ENCODE measurements at regions not wholly inside any gene's neighbourhood (a gene's known extent, or its start where the extent isn't known, plus 50 kb on each side); places are given as distances from the start of the nearest gene placed in this dataset.
"Not testable (repeated sequence)": the region's sequence is repeated elsewhere in the genome, so short reads cannot be mapped to it uniquely, and the experiment has no call there.

DNA sequence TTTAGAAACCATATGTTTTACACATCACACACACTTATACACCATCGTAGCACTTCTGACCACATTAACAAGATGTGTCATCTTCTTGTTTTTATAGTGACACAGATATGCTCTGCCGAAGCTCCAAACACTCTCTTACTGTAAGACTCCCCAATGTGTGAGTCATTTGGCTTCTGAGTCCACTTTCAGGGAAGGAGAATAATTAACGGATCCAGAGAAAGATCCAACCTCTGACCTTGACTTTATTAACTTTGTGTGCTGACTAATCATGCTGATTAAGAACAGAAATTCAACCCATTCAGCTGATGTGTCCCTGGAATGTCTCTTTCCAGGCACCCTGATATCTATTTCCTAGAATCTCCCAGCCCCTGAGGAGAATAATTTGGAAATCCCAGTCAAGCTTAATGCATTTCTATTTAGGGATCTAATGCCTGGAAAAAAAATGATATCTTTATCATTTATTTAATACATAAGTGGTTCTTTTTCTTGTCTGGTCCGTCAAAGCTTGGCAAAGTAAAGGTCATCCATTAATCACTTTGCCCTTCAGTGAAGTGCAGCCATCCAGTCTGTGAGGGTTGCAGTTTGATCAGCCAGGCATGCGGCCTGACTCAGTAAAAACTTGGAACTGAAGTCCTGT lies 615.8 kb upstream of the SYT4 start:
- FAIRE-seq = no peak

DNA sequence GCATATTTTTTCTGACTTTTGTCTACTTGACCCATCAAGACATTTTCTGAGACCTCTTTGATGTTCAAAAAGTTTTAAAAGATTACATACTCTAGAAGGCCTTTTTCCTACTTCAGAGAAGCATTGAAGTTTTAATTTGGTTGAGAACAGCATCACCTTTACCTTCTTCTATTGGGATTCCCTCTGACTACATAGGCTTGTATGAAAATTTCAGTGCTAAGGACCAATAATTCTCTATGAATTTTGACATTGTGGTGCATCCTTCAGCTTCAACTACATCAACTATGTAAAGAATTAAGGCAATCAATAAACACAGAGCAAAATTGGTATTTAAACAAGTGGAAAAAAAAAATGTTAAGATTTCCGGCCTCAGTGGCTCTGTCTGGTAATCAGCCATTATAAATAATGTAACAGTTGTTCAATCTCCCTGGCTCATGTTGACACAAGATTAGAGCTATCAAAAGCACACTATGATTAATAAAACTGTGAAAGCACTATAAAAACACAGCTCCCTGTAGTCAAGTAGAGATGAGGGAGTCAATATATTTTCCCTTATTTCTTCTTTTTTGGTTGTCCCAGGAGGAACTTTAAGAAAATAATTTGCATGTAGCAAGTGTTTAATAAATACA lies 627.0 kb upstream of the SYT4 start:
- FAIRE-seq = no peak

DNA sequence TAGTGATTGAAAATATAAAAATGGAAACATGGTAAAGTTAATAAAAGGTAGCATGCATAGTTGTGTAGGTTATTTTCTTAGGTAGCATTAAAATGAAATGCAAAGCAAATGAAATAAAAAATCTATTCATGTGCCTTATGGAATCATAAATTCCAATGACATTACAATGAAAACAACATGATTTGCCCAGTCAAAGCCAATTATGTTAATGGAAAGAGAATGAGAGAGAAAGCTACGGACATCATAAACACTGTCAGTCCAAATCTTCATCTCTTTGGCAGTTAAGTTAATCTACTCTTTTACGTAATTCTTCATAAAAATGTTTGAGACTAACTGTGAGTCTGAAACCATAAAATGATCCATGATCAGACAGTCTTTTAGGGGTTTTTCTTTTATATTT lies 636.7 kb upstream of the SYT4 start:
- no peak for FAIRE-seq

DNA sequence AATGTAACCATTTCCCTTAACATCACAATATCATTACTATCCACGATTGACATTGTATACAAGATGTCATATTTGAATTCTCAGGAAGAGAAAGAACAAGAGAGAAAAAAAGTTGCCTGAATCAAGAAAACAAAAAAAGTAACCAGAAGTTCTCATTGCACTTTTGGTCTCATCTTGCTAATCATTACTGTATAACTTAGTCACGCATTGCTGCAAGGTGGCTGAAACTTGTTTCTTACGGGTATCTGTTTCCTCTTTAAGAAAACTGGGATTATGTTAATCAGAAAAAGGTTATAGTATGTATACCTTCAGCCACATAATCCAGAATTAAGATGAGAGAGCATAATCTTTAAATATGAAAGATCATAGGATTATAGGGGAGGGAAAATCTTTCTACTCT lies 639.7 kb upstream of the SYT4 start:
- FAIRE-seq = no peak

DNA sequence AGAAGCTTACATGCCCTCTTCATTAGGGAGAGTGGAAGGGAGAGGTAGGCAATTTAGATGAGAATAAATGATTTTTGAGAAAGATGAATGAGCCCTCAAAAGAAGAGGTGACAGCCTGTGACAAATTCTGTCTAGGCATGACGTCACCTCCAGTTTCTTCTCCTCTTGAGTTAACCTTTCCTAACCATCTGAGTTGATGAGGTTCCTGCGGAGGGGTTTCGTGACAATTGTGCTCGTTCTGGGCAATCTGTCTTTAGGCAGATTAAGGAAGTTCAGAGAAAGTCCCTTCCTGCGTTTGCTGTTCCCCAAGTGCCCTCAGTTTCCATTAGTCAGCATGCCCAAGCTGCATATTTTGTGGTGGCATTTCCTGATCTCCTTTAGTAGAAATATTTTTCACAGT lies 640.2 kb upstream of the SYT4 start:
- no peak for FAIRE-seq

DNA sequence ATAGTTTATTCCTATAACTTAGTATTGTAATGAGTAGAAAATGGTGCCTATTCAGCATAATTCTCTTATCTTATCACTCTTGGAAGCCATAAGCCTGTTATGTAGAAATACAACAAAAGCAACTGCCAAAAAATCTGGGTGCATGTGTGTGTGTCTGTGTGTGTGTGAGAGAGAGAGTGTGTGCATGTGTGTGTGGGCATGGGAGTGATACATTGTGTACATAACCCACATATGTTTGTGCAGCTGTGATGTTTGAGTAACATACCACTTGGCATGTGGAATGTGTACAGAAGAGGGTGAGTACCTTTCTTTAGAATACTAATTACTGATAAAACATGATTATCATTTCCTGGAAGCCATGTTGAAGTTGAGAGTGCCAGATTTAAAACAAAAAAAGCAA lies 642.3 kb upstream of the SYT4 start:
- FAIRE-seq = no peak

DNA sequence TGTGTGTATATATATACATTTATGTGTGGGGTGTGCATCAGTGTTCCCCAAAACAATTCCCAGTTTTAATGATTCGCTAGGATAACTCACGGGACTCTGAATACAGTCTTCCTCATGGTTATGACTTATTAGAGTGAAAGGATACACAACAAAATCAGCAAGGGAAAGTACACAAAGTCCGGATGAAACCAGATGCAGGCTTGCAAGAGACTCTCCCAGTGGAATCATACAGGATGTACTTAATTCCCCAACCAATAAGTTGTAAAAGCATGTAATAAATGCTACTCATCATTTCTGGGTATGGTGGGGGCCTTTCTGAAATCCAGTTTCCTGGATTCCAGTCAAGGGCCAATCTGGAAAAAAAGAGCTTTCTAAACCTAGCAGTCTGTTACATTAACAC lies 654.1 kb upstream of the SYT4 start:
- no peak for FAIRE-seq

DNA sequence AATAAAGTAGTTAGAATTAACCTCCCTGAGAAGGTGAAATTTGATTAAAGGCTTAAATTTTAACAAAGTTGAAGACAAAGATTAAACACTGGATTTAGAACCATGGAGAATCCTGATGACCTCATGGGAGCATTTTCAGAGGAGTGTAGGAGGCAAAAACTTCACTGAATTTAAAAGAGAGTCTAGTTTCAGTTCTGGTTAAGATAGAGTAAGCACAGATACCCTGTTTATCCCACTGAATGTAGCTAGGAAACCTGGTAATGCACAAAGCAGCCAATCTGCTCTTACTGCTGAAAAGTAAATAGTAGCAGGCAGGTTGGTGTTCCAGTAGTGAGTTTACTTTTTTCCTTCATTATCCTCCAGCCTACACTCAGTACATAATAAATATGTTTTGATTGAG lies 654.9 kb upstream of the SYT4 start:
- no peak for FAIRE-seq

DNA sequence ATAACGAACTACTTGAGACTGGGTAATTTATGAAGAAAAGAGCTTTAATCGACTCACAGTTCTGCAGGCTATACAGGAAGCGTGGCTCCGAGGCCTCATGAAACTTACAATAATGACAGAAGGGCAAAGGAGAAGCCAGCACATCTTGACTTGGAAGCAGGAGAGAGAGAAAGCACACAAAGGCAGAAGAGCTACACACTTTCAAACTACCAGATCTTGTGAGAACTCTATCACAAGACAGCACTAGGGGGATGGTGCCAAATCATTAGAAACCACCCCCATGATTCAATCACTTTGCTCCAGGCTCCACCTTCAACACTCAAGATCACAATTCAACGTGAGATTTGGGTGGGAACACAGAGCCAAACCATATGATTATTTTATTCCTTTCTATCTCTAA lies 655.9 kb upstream of the SYT4 start:
- FAIRE-seq = no peak

DNA sequence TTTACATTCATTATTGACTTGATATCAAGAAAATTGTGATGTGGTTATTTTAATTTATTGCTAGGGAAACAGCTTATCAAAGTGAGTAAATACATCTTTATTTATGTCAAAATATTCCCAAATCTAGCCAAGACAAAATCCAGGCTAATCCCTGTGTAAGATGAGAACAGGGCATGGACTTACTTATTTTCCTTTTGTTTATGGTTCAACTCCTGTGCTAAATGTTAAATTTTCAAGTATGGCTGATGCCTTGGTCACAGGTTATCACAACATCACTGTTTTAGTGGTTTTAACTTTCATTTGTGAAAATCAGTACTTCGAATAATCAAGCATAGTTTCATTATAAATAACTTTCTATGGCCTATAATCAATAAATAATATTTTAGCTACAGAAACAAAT lies 657.0 kb upstream of the SYT4 start:
- no peak for FAIRE-seq

DNA sequence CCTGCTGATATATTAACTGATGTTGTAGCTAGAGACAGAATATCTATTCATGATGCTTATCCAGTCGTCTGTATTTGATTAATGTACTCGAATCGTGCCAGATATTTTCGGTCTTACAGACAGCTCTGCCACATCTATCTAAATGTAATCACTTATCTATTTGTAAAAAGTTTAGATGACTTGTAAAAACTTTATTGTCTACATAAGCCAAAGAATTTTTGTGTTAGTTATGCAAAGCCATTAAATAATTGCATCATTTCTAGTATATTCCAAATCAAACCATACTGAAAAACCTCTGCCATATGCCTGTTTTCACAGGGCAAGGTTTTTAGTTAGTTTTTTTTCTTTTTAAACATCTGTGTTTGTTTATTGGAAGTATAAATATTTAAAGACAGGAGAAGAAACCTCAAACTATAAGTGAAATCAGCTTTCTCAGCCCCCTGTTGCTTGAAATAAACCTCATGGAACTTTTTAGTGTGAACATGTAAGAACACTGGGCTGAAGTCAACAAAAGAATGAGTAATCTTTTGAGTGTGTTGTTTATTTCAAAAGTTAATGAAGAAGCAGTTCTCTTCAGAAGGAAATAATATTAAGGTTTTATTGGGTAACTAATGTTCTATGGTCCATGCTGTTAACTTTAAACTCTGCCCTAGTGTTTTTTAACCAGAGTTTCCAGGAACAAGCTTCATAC lies 657.6 kb upstream of the SYT4 start:
- FAIRE-seq = no peak

DNA sequence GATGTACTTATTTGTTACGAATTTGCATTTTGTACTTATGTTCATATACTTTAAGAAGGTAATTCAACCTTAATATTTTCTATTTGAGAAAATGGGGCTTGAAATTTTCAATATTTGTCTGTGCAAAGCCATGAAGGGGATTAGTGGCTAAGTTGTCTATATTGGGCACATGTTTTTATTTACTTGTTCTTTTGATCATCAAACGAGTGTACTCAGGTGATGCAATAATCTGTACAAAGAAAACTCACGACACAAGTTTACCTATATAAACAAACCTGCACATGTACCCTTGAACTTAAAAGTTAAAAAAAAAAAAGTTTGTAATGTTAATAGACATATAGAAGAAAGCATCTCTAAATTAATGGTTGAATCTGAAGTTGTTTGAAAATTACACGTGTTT lies 658.9 kb upstream of the SYT4 start:
- no peak for FAIRE-seq

DNA sequence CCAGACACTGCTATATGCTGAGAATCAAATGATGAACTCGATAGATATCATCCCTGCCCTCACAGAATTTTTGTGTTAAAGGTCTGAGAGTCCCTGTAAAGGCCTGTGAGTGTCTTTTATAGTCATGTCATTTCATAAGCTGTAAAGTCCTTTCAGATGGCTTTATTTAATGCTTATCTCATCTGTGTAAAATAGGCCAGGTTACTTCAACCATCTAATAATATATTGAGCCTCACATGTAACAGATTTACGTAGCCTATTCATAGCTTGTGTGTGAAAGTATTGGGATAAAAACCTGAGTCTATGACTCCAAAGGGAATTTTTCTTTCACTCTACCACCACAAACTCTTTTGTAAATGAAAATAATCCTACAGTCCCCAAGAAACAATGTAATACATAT lies 672.0 kb upstream of the SYT4 start:
- FAIRE-seq = no peak

DNA sequence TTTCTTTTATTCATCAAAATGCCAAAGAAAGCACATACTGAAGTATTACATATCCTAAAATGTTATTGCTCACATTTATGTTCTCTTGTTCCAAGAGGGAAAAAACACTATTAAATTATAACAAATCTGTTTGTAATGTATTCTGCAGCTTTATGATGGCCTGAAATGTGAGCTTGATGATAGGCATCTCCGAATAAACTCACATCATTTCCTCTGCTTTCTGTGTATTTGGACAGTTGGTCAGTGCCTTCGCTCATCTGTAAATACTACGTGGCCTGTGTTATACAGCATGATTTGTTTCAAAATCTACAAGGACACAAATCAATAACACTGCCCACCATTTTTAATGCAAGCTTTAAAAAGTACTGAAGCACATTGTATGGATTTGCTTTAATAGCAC lies 672.8 kb upstream of the SYT4 start:
- FAIRE-seq = no peak

DNA sequence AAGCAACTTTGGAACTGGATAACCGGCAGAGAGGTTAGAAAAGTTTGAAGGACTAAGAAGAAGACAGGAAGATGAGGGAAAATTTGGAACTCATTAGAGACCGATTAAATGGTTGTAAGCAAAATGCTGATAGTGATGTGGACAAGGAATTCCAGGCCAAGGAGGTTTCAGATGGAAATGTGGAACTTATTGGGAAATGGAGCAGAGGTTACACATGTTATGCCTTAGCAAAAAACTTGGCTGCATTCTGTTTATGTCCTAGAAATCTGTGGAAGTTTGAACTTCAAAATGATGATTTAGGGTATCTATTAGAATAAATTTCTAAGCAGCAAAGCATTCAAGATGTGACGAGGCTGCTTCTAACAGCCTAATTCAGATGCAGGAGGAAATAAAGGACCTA lies 675.1 kb upstream of the SYT4 start:
- FAIRE-seq = no peak

DNA sequence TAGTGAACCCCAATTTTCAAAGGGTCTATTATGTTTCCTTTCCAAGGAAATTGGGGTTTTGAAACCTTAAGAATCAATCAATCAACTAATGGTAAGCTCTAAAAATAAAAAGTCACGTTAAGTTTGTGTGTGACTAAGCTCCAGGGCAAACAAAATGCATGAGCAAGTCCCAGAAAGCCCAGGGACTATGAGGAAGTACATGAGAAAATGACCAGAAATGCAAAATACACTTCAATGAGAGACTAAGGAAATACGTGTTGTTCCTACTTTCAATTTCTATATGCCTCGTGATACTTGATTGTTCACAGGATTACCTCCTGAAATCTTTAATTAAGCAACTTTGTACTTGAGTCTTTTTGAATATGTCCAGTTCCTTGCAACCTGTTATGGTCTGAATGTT lies 684.4 kb upstream of the SYT4 start:
- FAIRE-seq = no peak

DNA sequence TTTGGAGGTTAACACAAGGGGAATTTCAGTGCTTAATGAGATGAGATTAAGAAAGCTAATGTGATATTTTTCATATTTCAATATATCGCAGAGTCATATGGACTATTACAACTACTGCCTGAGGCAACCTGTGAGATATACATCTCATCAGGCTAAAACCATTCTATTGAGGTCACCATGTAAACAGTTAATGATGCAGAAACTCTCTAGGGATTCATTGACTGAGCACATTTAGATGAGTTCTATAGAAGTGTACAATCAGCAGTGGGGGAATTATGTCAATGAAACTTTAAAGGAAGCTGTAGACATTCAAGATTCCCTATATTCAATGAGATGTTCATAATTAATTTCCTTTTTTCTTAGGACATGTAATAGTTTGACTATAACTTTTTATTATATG lies 687.4 kb upstream of the SYT4 start:
- FAIRE-seq = no peak

DNA sequence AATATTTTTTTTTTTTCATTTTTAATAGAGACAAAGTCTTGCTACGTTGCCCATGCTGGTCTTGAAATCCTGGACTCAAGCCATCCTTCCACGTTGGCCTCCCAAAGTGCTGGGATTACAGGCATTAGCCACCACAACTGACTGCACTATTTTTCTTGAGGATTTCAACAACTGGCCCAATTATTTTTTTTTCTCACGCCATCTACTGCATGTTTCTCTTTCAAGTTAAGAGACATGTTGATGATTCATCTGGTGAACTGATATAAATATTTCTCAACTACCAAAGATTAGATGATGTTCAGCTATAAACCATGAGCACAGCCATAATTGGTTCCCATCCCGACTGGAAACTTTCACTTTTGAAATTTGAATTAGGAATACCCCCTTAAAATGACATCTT lies 688.4 kb upstream of the SYT4 start:
- FAIRE-seq = no peak

DNA sequence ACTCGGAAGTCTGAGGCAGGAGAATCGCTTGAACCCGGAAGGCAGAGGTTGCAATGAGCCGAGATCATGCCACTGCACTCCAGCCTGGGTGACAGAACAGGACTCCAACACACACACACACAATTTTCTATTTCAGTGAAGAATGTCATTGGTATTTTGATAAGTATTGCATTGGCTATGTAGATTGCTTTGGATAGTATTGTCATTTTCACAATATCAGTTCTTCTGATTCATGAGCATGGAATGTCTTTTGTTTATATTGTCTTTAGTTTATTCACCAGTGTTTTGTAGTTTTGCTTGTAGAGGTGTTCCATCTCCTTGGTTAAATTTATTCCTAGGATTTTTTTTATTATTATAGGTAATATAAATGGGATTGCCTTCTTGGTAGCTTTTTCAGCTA lies 693.4 kb upstream of the SYT4 start:
- no peak for FAIRE-seq

DNA sequence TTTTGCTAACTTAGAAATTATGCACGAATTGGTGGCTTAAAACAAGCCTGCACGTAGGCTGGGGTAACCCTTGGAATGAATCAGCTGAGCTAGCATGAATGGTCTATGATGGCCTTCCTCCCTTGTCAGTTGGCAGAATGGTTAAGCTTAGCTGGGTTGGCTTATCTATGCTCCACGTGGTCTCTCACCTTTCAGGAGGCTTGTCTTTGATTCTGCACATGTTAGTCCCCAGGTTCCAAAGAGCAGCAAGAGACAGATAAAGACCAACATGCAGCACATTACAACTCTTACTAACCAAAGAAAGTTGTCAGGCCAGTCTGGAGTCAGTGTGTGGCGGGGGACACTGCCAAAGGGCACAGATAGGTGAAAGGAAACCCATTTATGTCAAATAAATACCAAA lies 700.9 kb upstream of the SYT4 start:
- no peak for FAIRE-seq

DNA sequence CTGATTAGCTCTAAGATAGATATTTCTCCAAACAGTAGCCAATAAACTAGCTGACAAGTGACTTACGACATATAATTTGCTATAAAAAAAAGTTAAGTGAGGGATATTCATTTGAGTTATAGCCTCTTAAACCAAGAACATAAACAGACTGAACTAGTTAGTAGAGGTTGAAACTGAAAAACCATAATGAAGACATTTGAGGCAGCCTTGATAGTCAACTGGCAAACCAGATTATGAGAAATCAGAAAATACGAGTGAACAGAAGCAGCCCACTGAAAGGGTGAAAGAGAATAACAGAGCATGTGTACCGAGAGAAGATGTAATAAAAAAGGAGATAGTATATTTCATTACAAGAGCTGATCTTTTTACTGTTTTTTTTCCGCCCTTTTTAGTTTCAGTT lies 698.1 kb upstream of the SETBP1 start:
- no peak for FAIRE-seq

DNA sequence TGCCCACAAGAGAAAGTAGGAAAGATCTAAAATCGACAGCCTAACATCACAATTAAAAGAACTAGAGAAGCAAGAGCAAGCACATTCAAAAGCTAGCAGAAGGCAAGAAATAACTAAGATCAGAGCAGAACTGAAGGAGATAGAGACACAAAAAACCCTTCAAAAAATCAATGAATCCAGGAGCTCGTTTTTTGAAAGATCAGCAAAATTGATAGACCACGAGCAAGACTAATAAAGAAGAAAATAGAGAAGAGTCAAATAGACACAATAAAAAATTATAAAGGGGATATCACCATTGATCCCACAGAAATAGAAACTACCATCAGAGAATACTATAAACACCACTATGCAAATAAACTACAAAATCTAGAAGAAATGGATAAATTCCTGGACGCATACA lies 693.6 kb upstream of the SETBP1 start:
- FAIRE-seq = not testable (repeated sequence)

DNA sequence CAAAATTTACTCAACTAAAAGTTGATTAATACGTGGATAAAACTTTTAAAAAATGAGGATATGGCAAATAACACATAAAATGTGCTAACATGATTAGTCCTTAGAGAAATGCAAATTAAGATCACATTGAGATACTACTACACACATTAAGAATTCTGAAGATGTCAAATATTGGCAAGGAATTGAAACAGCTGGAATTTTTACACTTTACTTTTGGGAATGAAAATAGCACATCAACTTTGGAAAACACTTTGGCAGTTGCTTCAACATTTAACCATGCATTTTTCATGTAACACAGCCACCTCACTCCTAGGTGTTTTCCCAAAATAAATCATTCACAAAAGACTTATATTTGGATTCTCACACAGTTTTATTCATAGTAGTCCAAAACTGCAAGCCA lies 687.9 kb upstream of the SETBP1 start:
- no peak for FAIRE-seq

DNA sequence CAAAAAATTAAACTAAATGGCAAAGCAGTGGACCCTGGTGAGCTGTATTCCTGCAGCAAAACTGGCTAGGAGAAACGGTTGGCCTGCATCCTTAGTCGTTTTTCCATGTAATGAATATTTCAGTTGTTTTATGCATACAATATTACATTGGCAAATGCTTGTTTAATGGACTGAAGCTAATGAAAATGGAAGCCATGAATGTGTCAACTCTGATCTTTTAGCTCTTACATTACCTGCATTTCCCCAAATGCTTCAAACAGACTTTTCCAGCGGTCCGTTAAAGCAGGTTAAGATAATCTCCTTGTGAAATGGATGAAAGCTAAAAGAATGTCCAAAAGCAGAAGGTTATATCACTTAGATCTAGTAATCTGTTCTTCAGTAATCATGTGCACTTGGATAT lies 686.3 kb upstream of the SETBP1 start:
- FAIRE-seq = no peak

DNA sequence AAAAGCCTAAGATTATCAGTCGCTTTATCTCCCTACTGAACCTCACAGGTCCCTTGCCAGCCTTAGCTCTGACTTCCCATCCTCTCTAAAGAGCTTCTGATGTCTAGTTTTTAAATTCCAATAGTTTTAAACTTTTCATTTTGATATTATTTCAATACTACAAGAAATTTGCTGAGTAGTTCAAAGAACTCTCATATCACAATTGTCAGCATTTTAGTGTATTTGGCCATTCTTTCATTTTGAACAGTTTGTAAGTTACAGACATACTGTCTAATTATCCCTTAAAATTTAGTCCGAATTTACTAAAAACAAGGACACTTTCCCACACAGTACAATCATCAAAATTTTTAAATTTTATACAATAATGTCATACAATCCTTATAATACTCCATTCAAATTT lies 666.8 kb upstream of the SETBP1 start:
- no peak for FAIRE-seq
